HEK293 (cell line): ENCODE measurements at regions not wholly inside any gene's neighbourhood (a gene's known extent, or its start where the extent isn't known, plus 50 kb on each side); places are given as distances from the start of the nearest gene placed in this dataset.

Source experiments
- REPIN1 ChIP-seq: fragments of 450-650 bp; formaldehyde crosslinking; IDR thresholded peaks from 2 replicates; pipeline ENCODE4 v1.5.1; 2017; ENCODE audit warnings: missing biosample characterization, missing genetic modification characterization, low read depth
- SALL2 ChIP-seq: fragments of 450-650 bp; formaldehyde crosslinking; IDR thresholded peaks from 2 replicates; pipeline ENCODE4 v1.5.0; 2017; ENCODE audit warnings: missing biosample characterization, mild to moderate bottlenecking, missing genetic modification characterization, borderline replicate concordance
- ZFP37 ChIP-seq: fragments of 450-650 bp; formaldehyde crosslinking; IDR thresholded peaks from 2 replicates; pipeline ENCODE4 v1.5.1; 2016; ENCODE audit warnings: missing biosample characterization, missing genetic modification characterization
- ZNF274 ChIP-seq, 2 experiments: fragments of 200-500 bp in 1 of 2; fragments of 450-650 bp in 1 of 2; sonication (Bioruptor generic) in 1 of 2; formaldehyde crosslinking in 1 of 2; IDR thresholded peaks; 2 replicates each; pipeline versions ENCODE4 v1.5.1 to v1.6.1; 2014 to 2016; ENCODE audit warnings: borderline replicate concordance in 1 of 2, inconsistent platforms in 1 of 2, low read length in 1 of 2, missing biosample characterization in 1 of 2, missing genetic modification characterization in 1 of 2
- ZNF585B ChIP-seq: fragments of 450-650 bp; formaldehyde crosslinking; IDR thresholded peaks from 2 replicates; pipeline ENCODE4 v1.5.1; 2016; ENCODE audit warnings: missing biosample characterization, missing genetic modification characterization
- TF ChIP-seq, protein P1 (sequence below): fragments of 450-650 bp; formaldehyde crosslinking; IDR thresholded peaks from 2 replicates; pipeline ENCODE4 v1.5.1; 2016; ENCODE audit warnings: missing biosample characterization, missing genetic modification characterization
- TF ChIP-seq, protein P2 (sequence below): fragments of 450-650 bp; formaldehyde crosslinking; IDR thresholded peaks from 2 replicates; pipeline ENCODE4 v1.5.1; 2017; ENCODE audit warnings: missing biosample characterization, missing genetic modification characterization
- TF ChIP-seq, protein P3 (sequence below): fragments of 450-650 bp; formaldehyde crosslinking; conservative IDR thresholded peaks from 2 replicates; pipeline ENCODE4 v1.5.1; 2016; ENCODE audit warnings: low read depth, missing biosample characterization, missing genetic modification characterization
- TF ChIP-seq, protein P4 (sequence below): fragments of 450-650 bp; formaldehyde crosslinking; IDR thresholded peaks from 2 replicates; pipeline ENCODE4 v1.5.1; 2016; ENCODE audit warnings: missing biosample characterization, missing genetic modification characterization, low read depth
- TF ChIP-seq, protein P5 (sequence below): fragments of 450-650 bp; formaldehyde crosslinking; IDR thresholded peaks from 2 replicates; pipeline ENCODE4 v1.5.1; 2016; ENCODE audit warnings: missing biosample characterization, missing genetic modification characterization
- TF ChIP-seq, protein P6 (sequence below): fragments of 450-650 bp; formaldehyde crosslinking; optimal IDR thresholded peaks from 2 replicates; pipeline ENCODE3; 2016; ENCODE audit warnings: missing biosample characterization, mild to moderate bottlenecking, missing genetic modification characterization
- TF ChIP-seq, protein P7 (sequence below): sonication (generic); formaldehyde crosslinking; IDR thresholded peaks from 2 replicates; pipeline ENCODE4 v1.8.1; 2022; ENCODE audit warnings: mild to moderate bottlenecking, moderate library complexity, missing genetic modification reagents

DNA sequence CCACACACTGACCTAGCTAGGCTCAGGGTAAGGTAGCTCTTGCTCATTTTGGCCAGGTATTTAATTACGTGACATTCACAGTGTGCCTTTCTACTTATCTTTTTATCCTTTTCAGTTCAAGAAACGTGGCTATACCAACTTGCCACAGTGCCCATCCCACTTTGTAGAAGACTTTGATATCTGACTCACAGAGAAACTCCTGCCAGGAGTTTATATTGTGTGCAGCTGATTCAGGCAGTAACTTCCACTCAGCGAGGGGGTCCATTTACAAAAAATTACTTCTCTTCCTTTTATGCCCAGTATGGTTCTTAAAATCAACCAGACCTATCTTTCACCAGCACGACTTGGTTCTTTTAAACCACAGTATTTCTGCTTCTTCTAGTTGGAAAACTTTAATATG is 75.6 kb downstream of the PRL start:
- TF ChIP-seq, protein P1, sequence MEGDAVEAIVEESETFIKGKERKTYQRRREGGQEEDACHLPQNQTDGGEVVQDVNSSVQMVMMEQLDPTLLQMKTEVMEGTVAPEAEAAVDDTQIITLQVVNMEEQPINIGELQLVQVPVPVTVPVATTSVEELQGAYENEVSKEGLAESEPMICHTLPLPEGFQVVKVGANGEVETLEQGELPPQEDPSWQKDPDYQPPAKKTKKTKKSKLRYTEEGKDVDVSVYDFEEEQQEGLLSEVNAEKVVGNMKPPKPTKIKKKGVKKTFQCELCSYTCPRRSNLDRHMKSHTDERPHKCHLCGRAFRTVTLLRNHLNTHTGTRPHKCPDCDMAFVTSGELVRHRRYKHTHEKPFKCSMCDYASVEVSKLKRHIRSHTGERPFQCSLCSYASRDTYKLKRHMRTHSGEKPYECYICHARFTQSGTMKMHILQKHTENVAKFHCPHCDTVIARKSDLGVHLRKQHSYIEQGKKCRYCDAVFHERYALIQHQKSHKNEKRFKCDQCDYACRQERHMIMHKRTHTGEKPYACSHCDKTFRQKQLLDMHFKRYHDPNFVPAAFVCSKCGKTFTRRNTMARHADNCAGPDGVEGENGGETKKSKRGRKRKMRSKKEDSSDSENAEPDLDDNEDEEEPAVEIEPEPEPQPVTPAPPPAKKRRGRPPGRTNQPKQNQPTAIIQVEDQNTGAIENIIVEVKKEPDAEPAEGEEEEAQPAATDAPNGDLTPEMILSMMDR (tag by site-specific recombination) = no peak
- TF ChIP-seq, protein P2, sequence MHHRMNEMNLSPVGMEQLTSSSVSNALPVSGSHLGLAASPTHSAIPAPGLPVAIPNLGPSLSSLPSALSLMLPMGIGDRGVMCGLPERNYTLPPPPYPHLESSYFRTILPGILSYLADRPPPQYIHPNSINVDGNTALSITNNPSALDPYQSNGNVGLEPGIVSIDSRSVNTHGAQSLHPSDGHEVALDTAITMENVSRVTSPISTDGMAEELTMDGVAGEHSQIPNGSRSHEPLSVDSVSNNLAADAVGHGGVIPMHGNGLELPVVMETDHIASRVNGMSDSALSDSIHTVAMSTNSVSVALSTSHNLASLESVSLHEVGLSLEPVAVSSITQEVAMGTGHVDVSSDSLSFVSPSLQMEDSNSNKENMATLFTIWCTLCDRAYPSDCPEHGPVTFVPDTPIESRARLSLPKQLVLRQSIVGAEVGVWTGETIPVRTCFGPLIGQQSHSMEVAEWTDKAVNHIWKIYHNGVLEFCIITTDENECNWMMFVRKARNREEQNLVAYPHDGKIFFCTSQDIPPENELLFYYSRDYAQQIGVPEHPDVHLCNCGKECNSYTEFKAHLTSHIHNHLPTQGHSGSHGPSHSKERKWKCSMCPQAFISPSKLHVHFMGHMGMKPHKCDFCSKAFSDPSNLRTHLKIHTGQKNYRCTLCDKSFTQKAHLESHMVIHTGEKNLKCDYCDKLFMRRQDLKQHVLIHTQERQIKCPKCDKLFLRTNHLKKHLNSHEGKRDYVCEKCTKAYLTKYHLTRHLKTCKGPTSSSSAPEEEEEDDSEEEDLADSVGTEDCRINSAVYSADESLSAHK (tag by site-specific recombination) = no peak
- TF ChIP-seq, protein P3, sequence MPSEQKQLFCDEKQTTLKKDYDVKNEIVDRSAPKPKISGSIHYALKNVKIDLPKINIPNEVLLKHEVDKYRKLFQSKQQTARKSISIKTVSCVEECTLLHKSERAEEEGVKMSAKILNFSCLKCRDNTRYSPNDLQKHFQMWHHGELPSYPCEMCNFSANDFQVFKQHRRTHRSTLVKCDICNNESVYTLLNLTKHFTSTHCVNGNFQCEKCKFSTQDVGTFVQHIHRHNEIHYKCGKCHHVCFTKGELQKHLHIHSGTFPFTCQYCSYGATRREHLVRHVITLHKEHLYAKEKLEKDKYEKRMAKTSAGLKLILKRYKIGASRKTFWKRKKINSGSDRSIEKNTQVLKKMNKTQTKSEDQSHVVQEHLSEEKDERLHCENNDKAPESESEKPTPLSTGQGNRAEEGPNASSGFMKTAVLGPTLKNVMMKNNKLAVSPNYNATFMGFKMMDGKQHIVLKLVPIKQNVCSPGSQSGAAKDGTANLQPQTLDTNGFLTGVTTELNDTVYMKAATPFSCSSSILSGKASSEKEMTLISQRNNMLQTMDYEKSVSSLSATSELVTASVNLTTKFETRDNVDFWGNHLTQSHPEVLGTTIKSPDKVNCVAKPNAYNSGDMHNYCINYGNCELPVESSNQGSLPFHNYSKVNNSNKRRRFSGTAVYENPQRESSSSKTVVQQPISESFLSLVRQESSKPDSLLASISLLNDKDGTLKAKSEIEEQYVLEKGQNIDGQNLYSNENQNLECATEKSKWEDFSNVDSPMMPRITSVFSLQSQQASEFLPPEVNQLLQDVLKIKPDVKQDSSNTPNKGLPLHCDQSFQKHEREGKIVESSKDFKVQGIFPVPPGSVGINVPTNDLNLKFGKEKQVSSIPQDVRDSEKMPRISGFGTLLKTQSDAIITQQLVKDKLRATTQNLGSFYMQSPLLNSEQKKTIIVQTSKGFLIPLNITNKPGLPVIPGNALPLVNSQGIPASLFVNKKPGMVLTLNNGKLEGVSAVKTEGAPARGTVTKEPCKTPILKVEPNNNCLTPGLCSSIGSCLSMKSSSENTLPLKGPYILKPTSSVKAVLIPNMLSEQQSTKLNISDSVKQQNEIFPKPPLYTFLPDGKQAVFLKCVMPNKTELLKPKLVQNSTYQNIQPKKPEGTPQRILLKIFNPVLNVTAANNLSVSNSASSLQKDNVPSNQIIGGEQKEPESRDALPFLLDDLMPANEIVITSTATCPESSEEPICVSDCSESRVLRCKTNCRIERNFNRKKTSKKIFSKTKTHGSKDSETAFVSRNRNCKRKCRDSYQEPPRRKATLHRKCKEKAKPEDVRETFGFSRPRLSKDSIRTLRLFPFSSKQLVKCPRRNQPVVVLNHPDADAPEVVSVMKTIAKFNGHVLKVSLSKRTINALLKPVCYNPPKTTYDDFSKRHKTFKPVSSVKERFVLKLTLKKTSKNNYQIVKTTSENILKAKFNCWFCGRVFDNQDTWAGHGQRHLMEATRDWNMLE (tag by site-specific recombination) = no peak
- TF ChIP-seq REPIN1 (no peak), ZFP37 (tag by site-specific recombination) (no peak), SALL2 (tag by site-specific recombination) (no peak), ZNF585B (tag by site-specific recombination) (no peak), ZNF274 (IDR thresholded peaks at IDR 0.05; ENCODE audit: low read length) (no peak), ZNF274 (tag by site-specific recombination; IDR thresholded peaks at IDR 0.05; ENCODE audit: borderline replicate concordance) (no peak)
- TF ChIP-seq, protein P4, sequence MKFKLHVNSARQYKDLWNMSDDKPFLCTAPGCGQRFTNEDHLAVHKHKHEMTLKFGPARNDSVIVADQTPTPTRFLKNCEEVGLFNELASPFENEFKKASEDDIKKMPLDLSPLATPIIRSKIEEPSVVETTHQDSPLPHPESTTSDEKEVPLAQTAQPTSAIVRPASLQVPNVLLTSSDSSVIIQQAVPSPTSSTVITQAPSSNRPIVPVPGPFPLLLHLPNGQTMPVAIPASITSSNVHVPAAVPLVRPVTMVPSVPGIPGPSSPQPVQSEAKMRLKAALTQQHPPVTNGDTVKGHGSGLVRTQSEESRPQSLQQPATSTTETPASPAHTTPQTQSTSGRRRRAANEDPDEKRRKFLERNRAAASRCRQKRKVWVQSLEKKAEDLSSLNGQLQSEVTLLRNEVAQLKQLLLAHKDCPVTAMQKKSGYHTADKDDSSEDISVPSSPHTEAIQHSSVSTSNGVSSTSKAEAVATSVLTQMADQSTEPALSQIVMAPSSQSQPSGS (tag by site-specific recombination) = no peak
- TF ChIP-seq, protein P5, sequence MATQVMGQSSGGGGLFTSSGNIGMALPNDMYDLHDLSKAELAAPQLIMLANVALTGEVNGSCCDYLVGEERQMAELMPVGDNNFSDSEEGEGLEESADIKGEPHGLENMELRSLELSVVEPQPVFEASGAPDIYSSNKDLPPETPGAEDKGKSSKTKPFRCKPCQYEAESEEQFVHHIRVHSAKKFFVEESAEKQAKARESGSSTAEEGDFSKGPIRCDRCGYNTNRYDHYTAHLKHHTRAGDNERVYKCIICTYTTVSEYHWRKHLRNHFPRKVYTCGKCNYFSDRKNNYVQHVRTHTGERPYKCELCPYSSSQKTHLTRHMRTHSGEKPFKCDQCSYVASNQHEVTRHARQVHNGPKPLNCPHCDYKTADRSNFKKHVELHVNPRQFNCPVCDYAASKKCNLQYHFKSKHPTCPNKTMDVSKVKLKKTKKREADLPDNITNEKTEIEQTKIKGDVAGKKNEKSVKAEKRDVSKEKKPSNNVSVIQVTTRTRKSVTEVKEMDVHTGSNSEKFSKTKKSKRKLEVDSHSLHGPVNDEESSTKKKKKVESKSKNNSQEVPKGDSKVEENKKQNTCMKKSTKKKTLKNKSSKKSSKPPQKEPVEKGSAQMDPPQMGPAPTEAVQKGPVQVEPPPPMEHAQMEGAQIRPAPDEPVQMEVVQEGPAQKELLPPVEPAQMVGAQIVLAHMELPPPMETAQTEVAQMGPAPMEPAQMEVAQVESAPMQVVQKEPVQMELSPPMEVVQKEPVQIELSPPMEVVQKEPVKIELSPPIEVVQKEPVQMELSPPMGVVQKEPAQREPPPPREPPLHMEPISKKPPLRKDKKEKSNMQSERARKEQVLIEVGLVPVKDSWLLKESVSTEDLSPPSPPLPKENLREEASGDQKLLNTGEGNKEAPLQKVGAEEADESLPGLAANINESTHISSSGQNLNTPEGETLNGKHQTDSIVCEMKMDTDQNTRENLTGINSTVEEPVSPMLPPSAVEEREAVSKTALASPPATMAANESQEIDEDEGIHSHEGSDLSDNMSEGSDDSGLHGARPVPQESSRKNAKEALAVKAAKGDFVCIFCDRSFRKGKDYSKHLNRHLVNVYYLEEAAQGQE (tag by site-specific recombination) = no peak
- TF ChIP-seq, protein P6, sequence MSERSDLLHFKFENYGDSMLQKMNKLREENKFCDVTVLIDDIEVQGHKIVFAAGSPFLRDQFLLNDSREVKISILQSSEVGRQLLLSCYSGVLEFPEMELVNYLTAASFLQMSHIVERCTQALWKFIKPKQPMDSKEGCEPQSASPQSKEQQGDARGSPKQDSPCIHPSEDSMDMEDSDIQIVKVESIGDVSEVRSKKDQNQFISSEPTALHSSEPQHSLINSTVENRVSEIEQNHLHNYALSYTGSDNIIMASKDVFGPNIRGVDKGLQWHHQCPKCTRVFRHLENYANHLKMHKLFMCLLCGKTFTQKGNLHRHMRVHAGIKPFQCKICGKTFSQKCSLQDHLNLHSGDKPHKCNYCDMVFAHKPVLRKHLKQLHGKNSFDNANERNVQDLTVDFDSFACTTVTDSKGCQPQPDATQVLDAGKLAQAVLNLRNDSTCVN (tag by site-specific recombination) = no peak
- TF ChIP-seq, protein P7, sequence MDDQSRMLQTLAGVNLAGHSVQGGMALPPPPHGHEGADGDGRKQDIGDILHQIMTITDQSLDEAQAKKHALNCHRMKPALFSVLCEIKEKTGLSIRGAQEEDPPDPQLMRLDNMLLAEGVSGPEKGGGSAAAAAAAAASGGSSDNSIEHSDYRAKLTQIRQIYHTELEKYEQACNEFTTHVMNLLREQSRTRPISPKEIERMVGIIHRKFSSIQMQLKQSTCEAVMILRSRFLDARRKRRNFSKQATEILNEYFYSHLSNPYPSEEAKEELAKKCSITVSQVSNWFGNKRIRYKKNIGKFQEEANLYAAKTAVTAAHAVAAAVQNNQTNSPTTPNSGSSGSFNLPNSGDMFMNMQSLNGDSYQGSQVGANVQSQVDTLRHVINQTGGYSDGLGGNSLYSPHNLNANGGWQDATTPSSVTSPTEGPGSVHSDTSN = no peak
